BJ (cell line): ENCODE measurements at regions not wholly inside any gene's neighbourhood (a gene's known extent, or its start where the extent isn't known, plus 50 kb on each side); places are given as distances from the start of the nearest gene placed in this dataset.
A peak's percentile ranks its signal among the peaks of the same experiment; 100 is the strongest.

Experiments used
- CTCF ChIA-PET: fragments of 350-600 bp; formaldehyde crosslinking; extraction: SDS; loops from one replicate; lab custom pipeline; 2021; ENCODE audit warnings: antibody characterized with exemption, inconsistent platforms; lab: Yijun Ruan, JAX
- POLR2A ChIA-PET: fragments of 300-600 bp; sonication (Branson Sonifier 250); formaldehyde crosslinking; extraction: SDS; loops from one replicate; lab custom pipeline; 2021; ENCODE audit warnings: antibody characterized with exemption; lab: Charles Lee
- DNase-seq: peaks from one replicate; pipeline ENCODE4 v3.0.0-alpha.2; 2011; ENCODE audit warnings: low read depth
- H3K27me3 ChIP-seq: 2 replicates; pipeline ENCODE4 v1.6.0; 2011; ENCODE audit warnings: low read length; ENCODE audit not compliant: control insufficient read depth, insufficient read depth
- H3K36me3 ChIP-seq: 2 replicates; pipeline ENCODE4 v1.5.1; 2011; ENCODE audit warnings: low read length; ENCODE audit not compliant: control insufficient read depth, insufficient read depth
- H3K4me3 ChIP-seq: 2 replicates; pipeline ENCODE4 v1.5.1; 2011; ENCODE audit warnings: low read depth, mild to moderate bottlenecking, control low read depth, low read length
- CTCF ChIP-seq: IDR thresholded peaks from 2 replicates; pipeline ENCODE4 v1.5.1; 2011; ENCODE audit warnings: low read depth, mild to moderate bottlenecking, control low read depth, inconsistent platforms, low read length, moderate library complexity; ENCODE audit not compliant: insufficient read depth

- TF ChIP-seq CTCF = no peak
- no peaks in the 10 kb centered on the region for H3K27me3 ChIP-seq
- H3K4me3 ChIP-seq = no peak overlapping the region
- no peak for DNase-seq
- H3K36me3 ChIP-seq = no peaks in the 10 kb centered on the region
- CTCF ChIA-PET = interaction anchor here (1.3 kb wide), 1 partner anchor 37 kb away, joined by 4 read pairs; no protein-coding TSS in a partner anchor
- POLR2A ChIA-PET = no interaction called here
Observed at GRCh38 chr10:33955676-33956075, 621.2 kb upstream of the NRP1 start.

GRCh38 chr10:33952692-33953360 lies 618.4 kb upstream of the NRP1 start:
- DNase-seq = peak; percentile 15
- Histone ChIP-seq H3K4me3 (no peak overlapping the region), H3K27me3 (no peaks in the 10 kb centered on the region), H3K36me3 (no peaks in the 10 kb centered on the region)
- CTCF ChIA-PET = interaction anchor here (0.6 kb wide), 1 partner anchor 270 kb away, joined by 3 read pairs; no protein-coding TSS in a partner anchor
- POLR2A ChIA-PET = no interaction called here
- no peak for TF ChIP-seq CTCF

GRCh38 chr10:33950206-33950605 lies 615.7 kb upstream of the NRP1 start:
- POLR2A ChIA-PET = interaction anchor here (0.7 kb wide), 1 partner anchor 142 kb away, joined by 3 read pairs; no protein-coding TSS in a partner anchor
- no peak for TF ChIP-seq CTCF
- H3K36me3 ChIP-seq = no peaks in the 10 kb centered on the region
- no peaks in the 10 kb centered on the region for H3K27me3 ChIP-seq
- CTCF ChIA-PET = no interaction called here
- no peak overlapping the region for H3K4me3 ChIP-seq
- DNase-seq = no peak

GRCh38 chr10:33947544-33947943 lies 613.1 kb upstream of the NRP1 start:
- TF ChIP-seq CTCF = no peak
- no peaks in the 10 kb centered on the region; the same call in 1 of the 2 replicates for H3K27me3 ChIP-seq
- no peaks in the 10 kb centered on the region for H3K36me3 ChIP-seq
- no peak overlapping the region for H3K4me3 ChIP-seq
- no peak for DNase-seq
- ChIA-PET CTCF (interaction anchor here (1.0 kb wide), 1 partner anchor 8 kb away, joined by 3 read pairs; no protein-coding TSS in a partner anchor), POLR2A (no interaction called here)

GRCh38 chr10:33945051-33945450 lies 610.6 kb upstream of the NRP1 start:
- no peak for DNase-seq
- Histone ChIP-seq H3K4me3 (no peak overlapping the region), H3K27me3 (no peaks in the 10 kb centered on the region; the same call in 1 of the 2 replicates), H3K36me3 (no peaks in the 10 kb centered on the region)
- no peak for TF ChIP-seq CTCF
- CTCF ChIA-PET = no interaction called here
- POLR2A ChIA-PET = no interaction called here
